Stimulated activated CD4-positive, alpha-beta T cell treated with anti-CD3 and anti-CD28 coated beads, Interleukin-4, amount 100 ng/mL, for 24 hours (primary cell): ENCODE measurements at regions not wholly inside any gene's neighbourhood (a gene's known extent, or its start where the extent isn't known, plus 50 kb on each side); places are given as distances from the start of the nearest gene placed in this dataset.

Source experiments
- DNase-seq: peaks from one replicate; pipeline ENCODE4 v3.0.0-alpha.2; 2020

DNA sequence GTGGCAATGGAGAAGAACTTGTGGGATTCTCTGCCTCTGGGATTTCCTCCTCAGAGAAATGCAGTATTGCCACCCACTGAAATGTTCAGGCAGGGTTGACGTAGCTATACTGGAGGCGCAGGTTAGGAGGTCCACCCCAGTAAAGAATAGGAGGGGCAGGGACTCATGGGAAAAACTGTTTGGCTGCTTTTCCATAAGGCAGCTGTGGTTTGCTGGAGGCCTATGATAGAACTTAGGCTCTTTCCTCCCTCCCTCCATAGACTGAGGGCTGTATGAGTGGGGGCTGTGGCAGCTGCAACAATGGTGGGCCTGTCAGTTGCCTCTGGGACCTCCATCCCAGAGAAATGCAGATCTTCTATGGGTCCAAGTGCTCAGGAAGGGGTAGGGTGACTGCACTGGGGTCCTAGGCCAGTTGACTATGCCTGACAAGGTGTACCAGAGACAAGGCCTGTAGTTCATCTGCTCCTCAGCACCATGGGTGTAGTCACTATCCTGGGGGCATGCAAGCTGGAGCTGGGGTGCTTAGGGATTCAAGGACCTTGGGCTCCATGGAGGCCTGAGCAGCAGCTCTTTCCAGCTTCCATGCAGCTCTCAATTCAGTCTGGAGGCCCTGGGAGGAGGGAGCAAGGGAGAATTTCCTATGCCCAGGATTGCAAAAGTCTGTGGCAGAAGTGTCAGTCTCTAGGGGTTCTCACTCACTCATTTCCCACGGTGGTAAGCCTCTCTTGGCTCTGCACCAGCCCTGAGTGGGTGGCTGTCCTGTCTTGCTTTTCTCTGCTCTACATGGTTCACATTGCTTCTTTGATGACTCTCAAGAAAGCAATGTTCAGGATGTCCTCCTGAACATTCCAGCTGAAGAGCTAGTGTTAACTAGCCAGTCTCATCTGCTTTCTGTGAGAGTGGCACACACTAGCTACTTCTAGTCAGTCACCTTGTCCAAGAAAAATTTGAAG, 353.0 kb downstream of the IDS start:
- DNase-seq, result no peak

DNA sequence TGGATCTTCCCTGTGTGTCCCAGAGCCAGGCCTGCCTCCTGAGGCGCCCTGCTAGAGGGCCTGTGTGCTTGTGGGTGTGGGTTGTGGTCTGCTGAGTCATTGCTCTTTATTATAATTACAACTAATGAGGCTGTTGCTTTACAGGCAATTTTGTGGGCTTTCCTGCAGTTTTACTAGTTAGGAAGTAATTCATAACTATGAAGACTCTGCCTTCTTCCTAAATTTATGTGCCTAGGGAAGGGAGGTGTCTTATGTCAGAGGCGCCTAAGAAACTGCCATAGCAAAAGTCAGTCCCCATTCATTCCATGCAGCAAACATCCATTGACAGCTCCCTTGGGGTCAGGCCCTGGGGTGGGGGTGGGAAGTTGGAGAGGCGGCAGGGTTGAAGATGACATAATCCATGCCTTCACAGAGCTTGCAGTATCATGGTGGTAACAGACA, 359.2 kb downstream of the IDS start:
- DNase-seq, result no peak

DNA sequence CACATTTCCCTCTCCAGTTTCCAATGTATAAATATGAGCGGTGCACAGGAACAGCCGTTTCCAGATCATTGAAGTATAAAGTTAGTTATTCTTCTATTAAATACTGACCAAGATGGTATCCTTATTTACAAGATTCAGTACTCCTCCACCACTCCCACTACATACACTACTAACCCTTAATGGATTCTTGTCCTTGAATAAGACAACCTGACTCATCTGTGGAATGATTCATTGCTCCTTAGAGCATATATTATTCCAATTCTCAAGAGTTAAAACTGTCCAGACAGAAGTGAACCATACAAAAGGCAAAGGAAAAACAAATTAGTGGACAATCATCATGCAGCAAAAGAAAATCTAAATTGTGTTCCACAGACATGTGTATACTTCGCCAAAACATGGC, 373.3 kb downstream of the IDS start:
- DNase-seq, result no peak

DNA sequence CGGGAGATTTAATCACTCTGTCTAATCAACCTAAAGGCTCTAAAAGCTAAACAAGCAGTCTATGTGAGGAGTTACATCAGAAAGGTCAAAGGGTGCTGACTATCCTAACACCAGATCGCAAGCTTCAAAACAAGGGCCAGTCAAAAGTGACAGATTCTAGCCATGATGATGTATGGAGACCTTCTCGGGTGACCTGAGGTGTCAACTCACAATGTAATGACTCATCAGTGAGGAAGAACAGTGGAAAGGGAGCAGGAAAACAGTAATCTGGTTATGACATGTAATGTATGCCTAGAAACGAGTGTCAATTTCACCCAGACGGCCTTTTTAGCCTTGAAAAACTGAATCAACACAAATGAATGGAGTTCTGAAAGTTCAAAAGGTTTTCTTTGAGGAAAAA, 375.3 kb downstream of the IDS start:
- DNase-seq, result no peak

DNA sequence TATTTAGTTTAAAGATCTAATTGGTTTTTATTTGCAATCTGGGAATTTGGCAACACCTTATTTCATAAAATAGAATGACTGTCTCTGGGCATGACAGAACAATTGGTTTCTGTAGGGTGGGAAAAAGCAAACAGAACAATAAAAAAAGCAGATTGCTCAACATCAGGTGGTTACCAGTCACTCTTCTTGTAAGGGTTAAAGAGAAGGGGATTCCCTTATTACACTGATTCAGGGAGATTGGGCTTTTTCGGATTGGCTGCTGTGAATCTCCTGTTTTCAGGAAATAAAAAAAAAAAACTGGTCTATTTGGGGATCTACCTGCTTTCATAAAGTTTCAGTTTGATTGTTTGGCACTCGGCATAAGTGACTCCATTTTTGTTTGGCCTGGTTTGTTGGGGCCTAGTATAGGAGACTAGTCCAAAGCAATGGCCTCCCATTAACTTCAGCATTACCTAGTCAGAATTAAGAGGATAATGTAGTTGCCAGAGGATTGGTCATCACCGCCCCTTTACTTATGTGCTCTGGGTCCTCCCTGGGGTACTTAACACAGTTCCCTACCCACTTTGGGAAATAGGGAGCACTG, 380.5 kb downstream of the IDS start:
- no peak for DNase-seq

DNA sequence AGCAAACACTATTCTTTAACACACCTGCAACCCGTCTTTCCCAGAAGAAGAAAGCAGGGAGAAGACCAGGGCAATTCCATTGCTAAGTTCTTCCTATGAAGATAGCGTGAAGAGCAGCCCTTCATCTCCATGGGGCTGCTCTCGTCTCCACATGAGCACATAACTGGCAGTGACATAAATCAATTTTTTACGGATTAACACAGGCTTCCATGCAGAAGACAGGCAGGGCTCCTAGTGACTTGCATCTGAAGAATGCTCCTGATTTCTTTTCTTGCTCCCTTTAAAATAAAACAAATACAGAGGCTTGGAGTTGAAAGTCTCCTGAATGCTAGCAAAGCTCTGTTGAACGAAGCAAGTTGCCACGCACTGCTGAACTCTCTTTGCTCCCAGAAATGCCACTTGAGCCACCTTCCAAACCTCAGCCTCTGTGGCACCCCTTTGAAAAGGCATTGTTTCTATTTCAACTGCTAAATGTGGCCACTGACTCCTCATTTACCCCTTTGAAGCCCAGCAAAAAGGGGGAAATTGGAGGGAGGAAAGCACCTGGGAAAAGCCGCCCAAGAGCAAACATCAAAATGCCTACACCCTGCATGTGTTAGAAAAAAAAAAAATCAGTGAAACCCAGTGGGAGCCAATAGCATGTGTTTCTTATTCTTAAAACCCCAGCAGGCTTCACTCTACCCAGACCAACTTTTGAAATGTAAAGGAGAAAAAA, 383.7 kb downstream of the IDS start:
- DNase-seq, result no peak

DNA sequence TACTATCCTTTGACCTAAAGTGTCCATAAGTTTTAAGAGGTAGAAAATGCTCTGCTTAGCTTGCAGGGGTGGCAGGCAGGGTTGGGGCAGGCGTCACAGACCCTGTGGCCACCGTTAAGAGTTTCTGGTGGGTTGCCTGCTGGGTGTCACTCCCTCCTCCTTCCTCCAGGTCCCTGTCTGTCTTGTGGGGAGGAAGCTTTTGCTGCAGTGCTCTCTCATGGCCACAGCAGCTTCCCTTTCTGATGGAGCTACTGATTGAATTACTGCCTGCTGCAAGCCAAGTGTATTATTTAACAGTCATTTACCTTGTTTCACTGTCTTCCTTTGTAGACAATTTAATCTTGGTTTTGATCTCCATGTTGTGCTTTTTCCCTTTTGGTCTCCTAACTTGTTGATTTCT, 384.6 kb downstream of the IDS start:
- no peak for DNase-seq

DNA sequence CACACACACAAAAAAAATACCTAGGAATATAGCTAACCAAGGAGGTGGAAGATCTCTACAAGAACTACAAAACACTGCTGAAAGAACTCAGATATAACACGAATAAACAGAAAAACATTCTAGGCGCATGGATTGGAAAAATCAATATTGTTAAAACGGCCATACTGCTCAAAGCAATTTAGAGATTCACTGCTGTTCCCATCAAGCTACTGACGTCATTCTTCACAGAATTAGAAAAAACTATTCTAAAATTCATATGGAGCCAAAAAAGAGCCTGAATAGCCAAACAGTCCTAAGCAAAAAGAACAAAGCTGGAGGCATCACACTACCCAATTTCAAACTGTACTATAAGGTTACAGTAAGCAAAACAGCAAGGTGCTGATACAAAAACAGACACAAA, 390.2 kb downstream of the IDS start:
- DNase-seq, result no peak

DNA sequence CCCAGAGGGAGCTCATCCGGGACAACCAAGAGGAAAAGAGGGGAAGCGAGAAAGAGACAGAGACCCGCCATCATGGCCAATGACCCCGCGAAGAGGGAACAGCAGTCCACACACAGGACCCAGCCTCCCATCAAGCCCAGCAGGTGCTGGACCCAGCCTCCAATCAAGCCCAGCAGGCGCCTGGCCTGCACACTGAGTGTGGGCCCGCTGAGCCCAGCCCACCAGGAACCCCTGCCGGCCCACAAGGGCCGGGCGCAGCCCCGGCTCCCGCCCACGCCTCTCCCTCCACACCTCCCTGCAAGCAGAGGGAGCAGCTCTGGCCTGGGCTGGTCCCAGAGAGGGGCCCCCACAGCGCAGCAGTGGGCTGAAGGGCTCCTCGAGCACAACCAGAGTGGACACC, 391.1 kb downstream of the IDS start:
- no peak for DNase-seq

DNA sequence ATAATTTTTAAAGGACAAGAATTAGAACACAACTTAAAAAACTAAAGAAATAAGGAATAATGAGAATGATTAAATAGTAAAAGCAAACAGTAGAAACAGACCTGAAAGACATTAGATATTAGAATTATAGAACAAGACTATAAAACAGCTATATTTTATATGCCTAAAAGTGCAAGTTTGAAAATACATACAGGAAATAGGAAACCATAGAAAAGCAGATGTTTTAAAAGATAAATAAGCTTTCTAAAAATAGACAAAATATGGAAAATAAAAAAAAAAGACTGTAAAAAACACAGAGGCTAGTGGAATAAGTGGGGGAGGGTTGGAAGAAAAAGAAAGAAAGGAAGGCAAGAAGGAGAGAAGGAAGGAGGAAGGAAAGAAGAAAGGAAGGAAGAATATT, 407.3 kb downstream of the IDS start:
- no peak for DNase-seq

DNA sequence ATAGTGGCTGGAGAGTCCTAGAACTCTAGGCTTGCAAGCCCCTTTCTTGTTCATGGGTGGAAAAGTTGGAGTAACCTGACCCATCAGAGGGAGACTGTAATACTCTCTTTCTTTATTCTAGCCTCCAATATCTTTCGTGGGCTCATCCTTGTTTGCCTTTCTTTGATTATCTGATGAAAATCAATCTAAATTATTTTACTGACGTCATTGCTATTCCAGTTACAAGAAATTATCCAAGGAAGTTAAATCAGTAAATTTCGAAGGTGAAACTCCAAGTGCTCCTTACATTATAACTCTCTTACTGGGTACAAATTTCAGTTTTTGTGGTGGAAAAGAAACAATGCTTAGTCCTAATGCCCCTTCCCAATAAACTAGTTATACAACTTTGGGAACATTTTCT, 412.9 kb downstream of the IDS start:
- no peak for DNase-seq

DNA sequence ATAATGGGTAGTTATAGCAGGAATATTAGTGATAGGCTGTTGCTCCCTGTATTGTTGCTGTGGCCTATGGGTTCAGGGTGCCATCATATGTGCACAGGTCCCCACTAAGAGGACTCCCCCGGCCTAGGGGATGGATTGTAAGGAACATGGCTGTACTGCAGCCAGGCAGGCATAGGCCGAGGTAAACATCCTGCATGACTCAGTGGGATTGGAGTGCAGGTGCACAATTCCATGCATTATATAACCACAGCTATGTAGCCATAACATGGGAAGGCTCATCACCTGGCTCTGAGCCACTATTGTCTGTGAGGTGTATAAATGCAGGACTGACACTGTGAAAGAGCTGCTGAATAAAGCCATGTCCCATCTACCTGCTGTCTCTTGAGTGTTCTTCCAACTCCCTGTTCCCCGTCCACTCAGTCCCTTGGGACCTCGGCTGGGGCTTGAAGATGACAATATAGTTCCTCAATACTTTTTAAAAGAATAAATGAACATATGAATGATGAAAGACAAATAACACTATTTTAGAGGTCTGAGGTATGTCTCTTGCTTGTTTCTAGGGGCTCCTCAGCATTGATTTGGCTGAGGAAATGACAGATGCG, 425.2 kb downstream of the IDS start:
- DNase-seq, result no peak

DNA sequence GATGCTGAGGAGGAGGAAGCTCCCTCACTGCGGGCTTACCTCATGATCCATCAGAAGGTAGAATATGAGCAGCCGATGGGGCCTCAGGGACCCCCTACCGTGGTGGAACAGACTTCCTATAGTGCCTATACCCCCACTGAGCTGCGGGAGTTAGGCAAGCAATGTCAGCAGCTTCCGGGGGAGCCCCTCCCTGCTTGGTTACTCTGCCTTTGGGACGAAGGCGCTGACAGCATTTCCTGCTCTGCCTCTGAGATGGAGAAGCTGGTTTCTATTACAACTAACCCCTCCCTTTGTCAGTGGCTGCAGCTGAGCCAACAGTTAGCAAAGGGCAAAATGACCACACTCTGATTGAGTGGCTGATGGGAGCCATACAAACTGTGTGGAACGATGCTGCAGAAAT, 430.7 kb downstream of the IDS start:
- DNase-seq, result no peak

DNA sequence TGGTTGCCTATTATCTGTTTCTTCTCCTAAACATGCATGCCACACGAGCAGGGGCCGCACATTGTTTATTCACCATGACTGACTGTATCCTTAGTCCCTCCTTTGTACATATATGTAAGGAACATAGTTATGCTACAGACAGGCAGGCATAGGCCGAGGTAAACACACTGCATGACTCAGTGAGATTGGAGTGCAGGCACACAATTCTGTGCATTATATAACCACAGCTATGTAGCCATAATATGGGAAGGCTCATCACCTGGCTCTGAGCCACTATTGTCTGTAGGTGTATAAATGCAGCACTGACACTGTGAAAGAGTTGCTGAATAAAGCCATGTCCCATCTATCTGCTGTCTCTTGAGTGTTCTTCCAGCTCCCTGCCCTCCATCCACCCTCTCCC, 431.6 kb downstream of the IDS start:
- no peak for DNase-seq

DNA sequence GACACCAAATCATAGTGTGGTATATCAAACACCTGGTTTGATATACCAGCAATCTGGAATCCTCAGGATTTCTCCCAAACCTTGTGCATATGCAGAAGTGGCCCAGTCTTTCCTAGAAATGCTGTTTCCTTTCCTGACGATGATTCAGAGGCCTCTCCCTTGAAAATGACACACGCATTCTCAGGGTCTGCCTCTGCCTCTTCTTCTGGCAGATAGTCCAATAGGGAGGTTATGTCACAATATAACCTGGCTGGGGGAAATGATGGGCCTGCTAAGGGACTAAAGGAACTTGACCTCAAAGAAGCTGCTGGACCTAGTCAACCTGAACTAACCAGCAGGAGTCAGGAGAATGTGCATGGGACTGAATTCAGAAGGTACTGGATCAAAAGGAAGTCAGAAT, 435.2 kb downstream of the IDS start:
- no peak for DNase-seq

DNA sequence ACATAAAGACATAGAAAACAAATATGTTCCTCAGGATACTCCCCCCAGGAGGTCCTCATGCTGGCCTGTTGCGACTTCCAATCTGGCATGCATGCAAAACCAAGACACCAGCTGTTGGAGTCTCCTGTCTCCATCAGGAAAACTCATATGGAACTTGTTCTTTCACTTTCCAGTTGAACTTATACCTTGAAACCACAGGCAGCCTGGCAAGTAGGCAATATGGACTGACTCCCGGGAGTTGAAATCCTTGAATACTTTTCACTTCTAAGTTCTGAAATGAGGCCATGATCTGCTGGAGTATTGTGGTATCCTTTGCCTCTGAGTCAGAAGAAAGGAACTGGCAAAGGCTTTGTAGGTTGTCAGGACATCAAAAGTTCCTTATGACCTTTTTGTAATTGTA, 444.2 kb downstream of the IDS start:
- no peak for DNase-seq
